A549 (cell line): ENCODE measurements at regions not wholly inside any gene's neighbourhood (a gene's known extent, or its start where the extent isn't known, plus 50 kb on each side); places are given as distances from the start of the nearest gene placed in this dataset.

ENCODE experiments used
- ATAC-seq, 2 experiments: fragments of 200-7000 bp in 1 of 2; fragments of >200 bp in 1 of 2; cut with Nextera tagmentation in 1 of 2; cut with Tn5 transposase in 1 of 2; 3 replicates each; pipeline versions ENCODE4 v1.8.0 to v1.9.1; 2018 to 2020; ENCODE audit warnings: mild to moderate bottlenecking in 1 of 2, moderate library complexity in 1 of 2
- CTCF ChIA-PET: fragments of 300-600 bp; sonication (Branson Sonifier 250); formaldehyde crosslinking; extraction: SDS; loops from one replicate; lab custom pipeline; 2021; ENCODE audit warnings: antibody characterized with exemption, inconsistent platforms; lab: Yijun Ruan, JAX
- POLR2A ChIA-PET: fragments of 350-600 bp; formaldehyde crosslinking; extraction: SDS; loops from one replicate; lab custom pipeline; 2021; ENCODE audit warnings: antibody characterized with exemption, inconsistent platforms; lab: Yijun Ruan, JAX
- DNase-seq, 2 experiments: peaks; one replicate each; pipeline versions ENCODE4 v3.0.0 to v3.0.0-alpha.2; 2011 to 2016; ENCODE audit warnings: low read depth in 1 of 2, low spot score in 1 of 2
- FAIRE-seq: peaks from 2 replicates; lab custom pipeline; 2011; peaks lifted over from hg19 to GRCh38; lab: Jason Lieb, UNC
- H3K27ac ChIP-seq, 2 experiments: fragments of >200 bp; sonication (Bioruptor Twin); formaldehyde crosslinking; 3 replicates each; pipeline ENCODE4 v1.5.1; 2016 to 2017
- H3K4me1 ChIP-seq: fragments of >200 bp; sonication (Bioruptor Twin); formaldehyde crosslinking; 3 replicates; pipeline ENCODE4 v1.6.1; 2016
- H3K4me2 ChIP-seq: fragments of >200 bp; sonication (Bioruptor Twin); formaldehyde crosslinking; 3 replicates; pipeline ENCODE4 v1.6.1; 2016
- H3K4me3 ChIP-seq: fragments of >200 bp; sonication (Bioruptor Twin); formaldehyde crosslinking; 3 replicates; pipeline ENCODE4 v1.5.1; 2016
- H3K9me3 ChIP-seq: fragments of >200 bp; sonication (Bioruptor Twin); formaldehyde crosslinking; 3 replicates; pipeline ENCODE4 v1.6.1; 2016
- ATOH8 ChIP-seq: fragments of 250-450 bp; sonication (Bioruptor Pico); IDR thresholded peaks from 2 replicates; pipeline ENCODE4 v1.5.0; 2020; ENCODE audit warnings: low read depth, mild to moderate bottlenecking, moderate library complexity
- BHLHE40 ChIP-seq: IDR thresholded peaks from 2 replicates; pipeline ENCODE4 v1.6.1; 2012; ENCODE audit warnings: low read depth, low read length, inconsistent platforms
- CHD4 ChIP-seq: fragments of 200-600 bp; sonication (generic); IDR thresholded peaks from 2 replicates; pipeline ENCODE4 v1.6.1; 2016; ENCODE audit warnings: antibody characterized with exemption, mild to moderate bottlenecking, borderline replicate concordance
- EHF ChIP-seq: fragments of 250-450 bp; sonication (Bioruptor Pico); IDR thresholded peaks from 2 replicates; pipeline ENCODE4 v1.5.0; 2020; ENCODE audit warnings: mild to moderate bottlenecking
- ELK1 ChIP-seq: fragments of 150-350 bp; IDR thresholded peaks from 2 replicates; pipeline ENCODE4 v1.6.1; 2014; ENCODE audit warnings: low read depth, mild to moderate bottlenecking, low read length
- FOSB ChIP-seq: fragments of 250-450 bp; sonication (Bioruptor Pico); IDR thresholded peaks from 2 replicates; pipeline ENCODE4 v1.5.0; 2020; ENCODE audit warnings: mild to moderate bottlenecking, moderate library complexity
- HDAC2 ChIP-seq: fragments of 200-600 bp; sonication (generic); IDR thresholded peaks from 2 replicates; pipeline ENCODE4 v1.6.1; 2016
- HOXA7 ChIP-seq: fragments of 250-450 bp; sonication (Bioruptor Pico); IDR thresholded peaks from 2 replicates; pipeline ENCODE4 v1.5.0; 2020; ENCODE audit warnings: mild to moderate bottlenecking, moderate library complexity
- KDM5A ChIP-seq: fragments of 200-600 bp; sonication (generic); IDR thresholded peaks from 2 replicates; pipeline ENCODE4 v1.6.1; 2016; ENCODE audit warnings: antibody characterized with exemption, mild to moderate bottlenecking
- MAFK ChIP-seq: fragments of 450-650 bp; IDR thresholded peaks from 2 replicates; pipeline ENCODE4 v1.6.1; 2014; ENCODE audit not compliant: partially characterized antibody
- MAX ChIP-seq: IDR thresholded peaks from 2 replicates; pipeline ENCODE4 v1.6.1; 2012
- MAZ ChIP-seq: fragments of 150-350 bp; IDR thresholded peaks from 2 replicates; pipeline ENCODE4 v1.6.1; 2014; ENCODE audit warnings: antibody characterized with exemption, low read depth, low read length, borderline replicate concordance
- POLR2A ChIP-seq: IDR thresholded peaks from 2 replicates; pipeline ENCODE4 v1.6.1; 2012; ENCODE audit warnings: mild to moderate bottlenecking, low read length
- POLR2AphosphoS2 ChIP-seq: conservative IDR thresholded peaks from 2 replicates; pipeline ENCODE4 v1.6.1; 2012; ENCODE audit warnings: low read length, improper control_type of control experiment, inconsistent platforms
- RFX5 ChIP-seq: fragments of 450-650 bp; IDR thresholded peaks from 2 replicates; pipeline ENCODE4 v1.7.1; 2014; ENCODE audit warnings: antibody characterized with exemption, mild to moderate bottlenecking, moderate library complexity
- RNF2 ChIP-seq: fragments of 200-600 bp; sonication (generic); IDR thresholded peaks from 2 replicates; pipeline ENCODE4 v1.6.1; 2016; ENCODE audit warnings: low read depth, mild to moderate bottlenecking, antibody characterized with exemption, moderate library complexity, borderline replicate concordance
- SMC3 ChIP-seq: fragments of >200 bp; sonication (Bioruptor Twin); formaldehyde crosslinking; IDR thresholded peaks from 3 replicates; pipeline ENCODE4 v1.6.1; 2018; ENCODE audit warnings: inconsistent platforms
- TFCP2L1 ChIP-seq: fragments of 250-450 bp; sonication (Bioruptor Pico); IDR thresholded peaks from 2 replicates; pipeline ENCODE4 v1.5.0; 2021; ENCODE audit warnings: mild to moderate bottlenecking
- ZC3H11A ChIP-seq: fragments of 450-650 bp; IDR thresholded peaks from 2 replicates; pipeline ENCODE4 v1.6.1; 2014; ENCODE audit warnings: antibody characterized with exemption, mild to moderate bottlenecking
- WGBS: methylation state at CpG from one replicate; pipeline ENCODE4 v1.1.6; 2017; ENCODE audit errors: missing lambda C conversion rate; 5-methylcytosine and 5-hydroxymethylcytosine counted together
- TF ChIP-seq, protein P1 (sequence below): fragments of >200 bp; sonication (Bioruptor Twin); formaldehyde crosslinking; IDR thresholded peaks from 3 replicates; pipeline ENCODE4 v1.6.1; 2016
- TF ChIP-seq, protein P2 (sequence below): IDR thresholded peaks from 2 replicates; pipeline ENCODE4 v1.6.1; 2012
- TF ChIP-seq, protein P3 (sequence below): fragments of 200-600 bp; sonication (generic); IDR thresholded peaks from 2 replicates; pipeline ENCODE4 v1.6.1; 2016; ENCODE audit warnings: antibody characterized with exemption, mild to moderate bottlenecking, moderate library complexity

- Histone ChIP-seq H3K4me1 (no peaks in the 10 kb centered on the region), H3K9me3 (no peaks in the 10 kb centered on the region), H3K4me2 (no peak overlapping the region), H3K27ac (no peak overlapping the region), H3K4me3 (no peak overlapping the region)
- ChIA-PET CTCF (no interaction called here), POLR2A (no interaction called here)
- 4% methylated on average over 1 of the region's 1 CpG for WGBS
- TF ChIP-seq, protein P1, sequence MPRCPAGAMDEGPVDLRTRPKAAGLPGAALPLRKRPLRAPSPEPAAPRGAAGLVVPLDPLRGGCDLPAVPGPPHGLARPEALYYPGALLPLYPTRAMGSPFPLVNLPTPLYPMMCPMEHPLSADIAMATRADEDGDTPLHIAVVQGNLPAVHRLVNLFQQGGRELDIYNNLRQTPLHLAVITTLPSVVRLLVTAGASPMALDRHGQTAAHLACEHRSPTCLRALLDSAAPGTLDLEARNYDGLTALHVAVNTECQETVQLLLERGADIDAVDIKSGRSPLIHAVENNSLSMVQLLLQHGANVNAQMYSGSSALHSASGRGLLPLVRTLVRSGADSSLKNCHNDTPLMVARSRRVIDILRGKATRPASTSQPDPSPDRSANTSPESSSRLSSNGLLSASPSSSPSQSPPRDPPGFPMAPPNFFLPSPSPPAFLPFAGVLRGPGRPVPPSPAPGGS, result no peak
- TF ChIP-seq KDM5A, result no peak
- TF ChIP-seq MAZ, result no peak
- TF ChIP-seq, protein P2, sequence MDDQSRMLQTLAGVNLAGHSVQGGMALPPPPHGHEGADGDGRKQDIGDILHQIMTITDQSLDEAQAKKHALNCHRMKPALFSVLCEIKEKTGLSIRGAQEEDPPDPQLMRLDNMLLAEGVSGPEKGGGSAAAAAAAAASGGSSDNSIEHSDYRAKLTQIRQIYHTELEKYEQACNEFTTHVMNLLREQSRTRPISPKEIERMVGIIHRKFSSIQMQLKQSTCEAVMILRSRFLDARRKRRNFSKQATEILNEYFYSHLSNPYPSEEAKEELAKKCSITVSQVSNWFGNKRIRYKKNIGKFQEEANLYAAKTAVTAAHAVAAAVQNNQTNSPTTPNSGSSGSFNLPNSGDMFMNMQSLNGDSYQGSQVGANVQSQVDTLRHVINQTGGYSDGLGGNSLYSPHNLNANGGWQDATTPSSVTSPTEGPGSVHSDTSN, result no peak
- no peak for TF ChIP-seq MAX
- ATAC-seq (no peak), DNase-seq (no peak), FAIRE-seq (no peak)
Observed at GRCh38 chr7:49297958-49298357, 373.6 kb downstream of the CDC14C start.

DNA sequence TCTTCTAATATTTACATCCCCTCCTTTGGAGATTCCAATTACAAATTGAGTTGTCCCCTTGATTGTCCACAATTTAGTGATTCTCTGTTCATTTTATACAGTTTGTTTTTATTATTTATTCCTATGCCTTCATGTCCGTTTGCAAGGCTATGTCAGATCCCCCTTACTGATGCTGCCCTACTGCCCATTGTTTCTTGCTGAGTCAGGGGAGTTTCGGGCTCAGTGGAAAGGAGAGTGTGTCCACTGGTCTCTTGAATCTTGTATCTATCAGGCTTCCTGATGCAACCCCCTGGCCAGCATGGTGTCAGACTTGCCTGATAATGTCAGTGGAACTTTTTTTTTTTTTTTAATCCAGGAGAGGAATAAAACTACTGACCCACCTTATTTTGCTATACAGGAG lies 384.4 kb downstream of the CDC14C start:
- no peaks in the 10 kb centered on the region for H3K9me3 ChIP-seq
- H3K4me1 ChIP-seq, result no peaks in the 10 kb centered on the region
- ATAC-seq (no peak), DNase-seq (no peak), FAIRE-seq (no peak)
- TF ChIP-seq MAFK, result peak; percentile 25
- TF ChIP-seq TFCP2L1 (CRISPR knock-in tag), result no peak
- no peak for TF ChIP-seq HDAC2
- WGBS, result 2% methylated on average over 2 of the region's 2 CpGs
- ChIA-PET CTCF (no interaction called here), POLR2A (no interaction called here)
- no peak overlapping the region for H3K27ac ChIP-seq
- no peak overlapping the region for H3K4me2 ChIP-seq
- H3K4me3 ChIP-seq, result no peak overlapping the region

- ChIA-PET POLR2A (no interaction called here), CTCF (no interaction called here)
- DNase-seq (no peak), FAIRE-seq (no peak)
- Histone ChIP-seq H3K9me3 (no peaks in the 10 kb centered on the region), H3K4me3 (no peak overlapping the region), H3K4me2 (no peak overlapping the region)
- under 1% methylated on average over 4 of the region's 4 CpGs for WGBS
- TF ChIP-seq ELK1, result no peak
- TF ChIP-seq, all 56 proteins: peak for 0
- no peak overlapping the region for H3K27ac ChIP-seq
- ATAC-seq, result no peak
- H3K4me1 ChIP-seq, result no peaks in the 10 kb centered on the region
Observed at GRCh38 chr7:49320083-49320482, 395.7 kb downstream of the CDC14C start.

DNA sequence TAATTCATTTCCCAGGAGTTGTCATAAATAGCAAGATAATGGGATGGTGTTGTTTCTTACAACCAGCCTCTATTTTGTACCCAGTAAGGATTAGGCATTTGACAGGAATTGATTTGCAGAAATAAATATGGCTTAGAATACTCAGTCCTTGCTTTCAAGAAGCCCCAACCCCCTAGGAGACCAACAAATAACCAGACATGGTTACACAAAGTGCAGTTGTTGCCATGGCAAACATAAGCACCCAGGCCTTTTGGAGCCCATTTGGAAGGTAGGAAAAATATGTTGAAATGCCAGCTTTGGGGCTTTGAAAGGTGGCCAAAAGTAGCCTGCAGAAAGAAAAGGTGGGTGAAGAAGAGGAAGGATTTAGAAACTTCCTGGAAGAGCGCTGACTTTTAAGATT lies 397.5 kb downstream of the CDC14C start:
- TF ChIP-seq POLR2A, result no peak
- TF ChIP-seq EHF (CRISPR knock-in tag), result no peak
- TF ChIP-seq POLR2AphosphoS2, result no peak
- FAIRE-seq (no peak), ATAC-seq (no peak), DNase-seq (no peak)
- no peak overlapping the region for H3K4me2 ChIP-seq
- no peak overlapping the region for H3K27ac ChIP-seq
- H3K4me1 ChIP-seq, result no peaks in the 10 kb centered on the region
- H3K9me3 ChIP-seq, result no peaks in the 10 kb centered on the region
- ChIA-PET POLR2A (no interaction called here), CTCF (no interaction called here)
- no peak overlapping the region for H3K4me3 ChIP-seq
- 3% methylated on average over 1 of the region's 1 CpG for WGBS

DNA sequence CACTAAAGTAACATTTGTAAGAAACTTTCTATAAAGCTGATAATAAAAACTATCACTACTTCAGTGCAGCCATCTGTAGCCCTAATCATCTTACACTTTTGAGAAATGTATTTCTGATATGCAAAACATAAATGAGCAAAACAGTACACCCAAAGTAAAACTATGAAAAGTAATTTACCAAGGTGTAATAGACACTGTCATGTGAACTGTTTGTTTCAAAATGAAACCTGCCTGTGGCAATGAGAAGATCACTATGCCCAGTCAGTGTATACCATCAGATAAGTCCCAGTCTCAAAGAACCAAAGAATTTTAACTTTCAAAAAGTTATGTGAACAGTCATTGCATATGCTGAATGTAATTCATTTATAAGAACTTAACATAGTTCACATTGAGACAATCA lies 398.1 kb downstream of the CDC14C start:
- H3K4me1 ChIP-seq, result no peaks in the 10 kb centered on the region
- no peaks in the 10 kb centered on the region for H3K9me3 ChIP-seq
- H3K27ac ChIP-seq, result no peak overlapping the region
- FAIRE-seq (no peak), DNase-seq (no peak), ATAC-seq (no peak)
- CTCF ChIA-PET, result no interaction called here
- H3K4me2 ChIP-seq, result no peak overlapping the region
- POLR2A ChIA-PET, result no interaction called here
- no peak overlapping the region for H3K4me3 ChIP-seq
- TF ChIP-seq CHD4 (no peak), RNF2 (no peak), FOSB (no peak), MAZ (no peak), RFX5 (no peak), ZC3H11A (no peak), HOXA7 (CRISPR knock-in tag) (no peak), BHLHE40 (no peak), MAFK (no peak), SMC3 (no peak), ATOH8 (no peak)
- TF ChIP-seq, protein P3, sequence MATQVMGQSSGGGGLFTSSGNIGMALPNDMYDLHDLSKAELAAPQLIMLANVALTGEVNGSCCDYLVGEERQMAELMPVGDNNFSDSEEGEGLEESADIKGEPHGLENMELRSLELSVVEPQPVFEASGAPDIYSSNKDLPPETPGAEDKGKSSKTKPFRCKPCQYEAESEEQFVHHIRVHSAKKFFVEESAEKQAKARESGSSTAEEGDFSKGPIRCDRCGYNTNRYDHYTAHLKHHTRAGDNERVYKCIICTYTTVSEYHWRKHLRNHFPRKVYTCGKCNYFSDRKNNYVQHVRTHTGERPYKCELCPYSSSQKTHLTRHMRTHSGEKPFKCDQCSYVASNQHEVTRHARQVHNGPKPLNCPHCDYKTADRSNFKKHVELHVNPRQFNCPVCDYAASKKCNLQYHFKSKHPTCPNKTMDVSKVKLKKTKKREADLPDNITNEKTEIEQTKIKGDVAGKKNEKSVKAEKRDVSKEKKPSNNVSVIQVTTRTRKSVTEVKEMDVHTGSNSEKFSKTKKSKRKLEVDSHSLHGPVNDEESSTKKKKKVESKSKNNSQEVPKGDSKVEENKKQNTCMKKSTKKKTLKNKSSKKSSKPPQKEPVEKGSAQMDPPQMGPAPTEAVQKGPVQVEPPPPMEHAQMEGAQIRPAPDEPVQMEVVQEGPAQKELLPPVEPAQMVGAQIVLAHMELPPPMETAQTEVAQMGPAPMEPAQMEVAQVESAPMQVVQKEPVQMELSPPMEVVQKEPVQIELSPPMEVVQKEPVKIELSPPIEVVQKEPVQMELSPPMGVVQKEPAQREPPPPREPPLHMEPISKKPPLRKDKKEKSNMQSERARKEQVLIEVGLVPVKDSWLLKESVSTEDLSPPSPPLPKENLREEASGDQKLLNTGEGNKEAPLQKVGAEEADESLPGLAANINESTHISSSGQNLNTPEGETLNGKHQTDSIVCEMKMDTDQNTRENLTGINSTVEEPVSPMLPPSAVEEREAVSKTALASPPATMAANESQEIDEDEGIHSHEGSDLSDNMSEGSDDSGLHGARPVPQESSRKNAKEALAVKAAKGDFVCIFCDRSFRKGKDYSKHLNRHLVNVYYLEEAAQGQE, result no peak
